ENCODE measurements at regions not wholly inside any gene's neighbourhood (a gene's known extent, or its start where the extent isn't known, plus 50 kb on each side); places are given as distances from the start of the nearest gene placed in this dataset.

DNA sequence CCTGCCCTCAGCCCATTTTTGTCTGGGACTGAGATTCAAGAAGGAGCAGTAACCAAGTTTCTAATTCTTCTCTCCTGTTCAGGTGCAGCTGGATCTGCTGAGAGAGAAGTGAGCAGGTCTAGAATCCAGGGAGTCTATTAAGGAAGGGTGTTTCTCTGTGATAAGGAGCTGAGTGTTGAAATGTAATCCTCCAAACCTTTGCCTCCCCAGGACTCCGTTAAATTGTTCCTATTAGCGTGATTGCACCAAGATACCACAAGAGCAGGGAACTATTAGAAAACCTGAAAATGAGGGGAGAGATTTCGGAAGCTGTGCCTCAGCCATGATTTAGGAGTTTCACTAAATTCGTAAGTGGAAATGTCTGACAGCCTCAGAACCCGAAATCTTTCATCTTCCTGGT, 192.6 kb downstream of the EBLN2 start:
- H3K4me3 ChIP-seq (ENCODE audit: low read depth, low read length) = no peak overlapping the region
- ChIA-PET POLR2A (no interaction called here), CTCF (no interaction called here)
- no peak for DNase-seq (ENCODE audit: low read depth, low spot score)
- TF ChIP-seq, protein P1, sequence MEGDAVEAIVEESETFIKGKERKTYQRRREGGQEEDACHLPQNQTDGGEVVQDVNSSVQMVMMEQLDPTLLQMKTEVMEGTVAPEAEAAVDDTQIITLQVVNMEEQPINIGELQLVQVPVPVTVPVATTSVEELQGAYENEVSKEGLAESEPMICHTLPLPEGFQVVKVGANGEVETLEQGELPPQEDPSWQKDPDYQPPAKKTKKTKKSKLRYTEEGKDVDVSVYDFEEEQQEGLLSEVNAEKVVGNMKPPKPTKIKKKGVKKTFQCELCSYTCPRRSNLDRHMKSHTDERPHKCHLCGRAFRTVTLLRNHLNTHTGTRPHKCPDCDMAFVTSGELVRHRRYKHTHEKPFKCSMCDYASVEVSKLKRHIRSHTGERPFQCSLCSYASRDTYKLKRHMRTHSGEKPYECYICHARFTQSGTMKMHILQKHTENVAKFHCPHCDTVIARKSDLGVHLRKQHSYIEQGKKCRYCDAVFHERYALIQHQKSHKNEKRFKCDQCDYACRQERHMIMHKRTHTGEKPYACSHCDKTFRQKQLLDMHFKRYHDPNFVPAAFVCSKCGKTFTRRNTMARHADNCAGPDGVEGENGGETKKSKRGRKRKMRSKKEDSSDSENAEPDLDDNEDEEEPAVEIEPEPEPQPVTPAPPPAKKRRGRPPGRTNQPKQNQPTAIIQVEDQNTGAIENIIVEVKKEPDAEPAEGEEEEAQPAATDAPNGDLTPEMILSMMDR (IDR thresholded peaks at IDR 0.05; ENCODE audit: low read depth, low read length) = no peak
- H3K27ac ChIP-seq (ENCODE audit: low read depth, low read length) = no peak overlapping the region
- H3K27me3 ChIP-seq (ENCODE audit: control insufficient read depth, insufficient read depth, low read length) = no peaks in the 10 kb centered on the region
- no peaks in the 10 kb centered on the region for H3K9me3 ChIP-seq (ENCODE audit: control insufficient read depth, insufficient read depth, low read length)

DNA sequence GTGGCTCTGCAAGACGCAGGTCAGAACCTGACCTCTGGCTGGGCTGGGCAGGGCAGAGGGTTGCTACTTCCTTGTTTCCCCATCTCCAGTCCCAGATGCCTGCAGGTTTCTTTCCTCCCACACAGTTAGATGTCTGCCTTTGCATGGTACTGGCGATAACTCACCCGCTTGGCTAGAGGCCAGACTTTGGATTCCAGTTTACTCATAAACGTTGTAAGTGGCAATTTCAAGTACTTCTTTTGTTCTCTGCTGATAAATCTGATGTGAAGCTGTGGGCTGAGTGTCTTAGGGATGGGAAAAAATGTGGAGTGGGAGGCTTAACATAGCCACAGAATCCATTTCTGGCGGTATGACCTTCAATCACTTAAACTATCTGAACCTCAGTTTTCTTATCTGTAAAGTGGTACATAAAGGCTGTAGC, 194.2 kb downstream of the EBLN2 start:
- H3K4me3 ChIP-seq (ENCODE audit: low read depth, low read length) = no peak overlapping the region
- POLR2A ChIA-PET = no interaction called here
- DNase-seq (ENCODE audit: low read depth, low spot score) = peak; percentile 4
- H3K27me3 ChIP-seq (ENCODE audit: control insufficient read depth, insufficient read depth, low read length) = no peaks in the 10 kb centered on the region
- TF ChIP-seq, protein P1 (IDR thresholded peaks at IDR 0.05; ENCODE audit: low read depth, low read length) = no peak
- CTCF ChIA-PET = no interaction called here
- H3K9me3 ChIP-seq (ENCODE audit: control insufficient read depth, insufficient read depth, low read length) = no peaks in the 10 kb centered on the region
- no peak overlapping the region for H3K27ac ChIP-seq (ENCODE audit: low read depth, low read length)

- no peak overlapping the region for H3K4me3 ChIP-seq (ENCODE audit: low read depth, low read length)
- CTCF ChIA-PET = no interaction called here
- no peak for DNase-seq (ENCODE audit: low read depth, low spot score)
- POLR2A ChIA-PET = no interaction called here
- H3K9me3 ChIP-seq (ENCODE audit: control insufficient read depth, insufficient read depth, low read length) = no peaks in the 10 kb centered on the region
- no peaks in the 10 kb centered on the region for H3K27me3 ChIP-seq (ENCODE audit: control insufficient read depth, insufficient read depth, low read length)
- H3K27ac ChIP-seq (ENCODE audit: low read depth, low read length) = no peak overlapping the region
- TF ChIP-seq, protein P1 (IDR thresholded peaks at IDR 0.05; ENCODE audit: low read depth, low read length) = no peak
Observed at GRCh38 chr3:73257186-73257585, 195.7 kb downstream of the EBLN2 start.

DNA sequence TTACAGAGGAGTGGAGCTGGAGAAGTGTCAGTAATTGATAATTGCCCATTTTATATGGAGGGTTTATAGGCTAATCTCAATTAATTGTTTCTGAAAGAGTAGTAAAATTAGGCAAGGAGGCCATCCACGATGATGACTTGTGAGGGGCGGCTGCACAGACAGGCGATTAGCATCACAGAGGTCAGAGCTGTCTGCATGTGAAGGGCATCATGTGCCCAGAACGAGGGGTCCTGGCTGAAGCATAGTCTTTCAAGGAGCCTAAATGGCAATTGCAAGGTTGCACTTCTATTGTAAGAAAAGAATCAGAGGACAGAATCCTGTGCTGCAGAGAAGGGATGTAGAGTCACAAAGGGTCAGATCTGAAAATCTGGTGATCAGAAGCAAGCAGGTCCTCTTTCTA, 196.6 kb downstream of the EBLN2 start:
- TF ChIP-seq, protein P1 (IDR thresholded peaks at IDR 0.05; ENCODE audit: low read depth, low read length) = no peak
- Histone ChIP-seq H3K27ac (ENCODE audit: low read depth, low read length) (no peak overlapping the region), H3K4me3 (ENCODE audit: low read depth, low read length) (no peak overlapping the region), H3K27me3 (ENCODE audit: control insufficient read depth, insufficient read depth, low read length) (no peaks in the 10 kb centered on the region), H3K9me3 (ENCODE audit: control insufficient read depth, insufficient read depth, low read length) (no peaks in the 10 kb centered on the region)
- CTCF ChIA-PET = no interaction called here
- POLR2A ChIA-PET = no interaction called here
- DNase-seq (ENCODE audit: low read depth, low spot score) = no peak

GRCh38 chr3:73259291-73259690, 197.8 kb downstream of the EBLN2 start:
- no peak for DNase-seq (ENCODE audit: low read depth, low spot score)
- no peak overlapping the region for H3K27ac ChIP-seq (ENCODE audit: low read depth, low read length)
- POLR2A ChIA-PET = no interaction called here
- CTCF ChIA-PET = interaction anchor here (0.6 to 1.6 kb wide), 2 partner anchors 17 to 597 kb away, joined by 3 to 4 read pairs; no protein-coding TSS in a partner anchor
- H3K9me3 ChIP-seq (ENCODE audit: control insufficient read depth, insufficient read depth, low read length) = no peaks in the 10 kb centered on the region
- no peaks in the 10 kb centered on the region for H3K27me3 ChIP-seq (ENCODE audit: control insufficient read depth, insufficient read depth, low read length)
- no peak overlapping the region for H3K4me3 ChIP-seq (ENCODE audit: low read depth, low read length)
- TF ChIP-seq, protein P1 (IDR thresholded peaks at IDR 0.05; ENCODE audit: low read depth, low read length) = no peak
